ENCODE measurements at regions not wholly inside any gene's neighbourhood (a gene's known extent, or its start where the extent isn't known, plus 50 kb on each side); places are given as distances from the start of the nearest gene placed in this dataset.

DNA sequence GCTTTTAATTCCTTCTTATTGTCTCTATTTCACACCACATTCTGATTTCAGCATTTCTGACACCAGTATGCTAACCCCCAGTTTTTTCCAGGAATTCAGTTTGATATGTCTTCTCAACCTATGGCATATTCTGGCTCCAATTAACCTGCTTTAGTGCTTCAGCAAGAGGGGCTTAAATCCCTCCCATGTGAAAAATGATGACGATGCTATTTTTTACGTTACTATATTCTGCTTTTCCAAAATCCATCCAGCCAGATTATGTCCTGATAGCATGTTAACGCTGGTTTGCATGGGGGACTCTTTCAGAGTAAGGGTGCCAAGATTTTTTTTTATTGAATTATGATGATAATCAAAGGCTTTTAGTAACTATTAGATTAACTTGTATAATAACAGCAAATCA is 163.3 kb upstream of the ADAMTS5 start:
- no peak for TF ChIP-seq FOXK2 (IDR thresholded peaks at IDR 0.05)
- TF ChIP-seq HDGF (IDR thresholded peaks at IDR 0.05; ENCODE audit: borderline replicate concordance) = no peak
- no peak for TF ChIP-seq SP1 (IDR thresholded peaks at IDR 0.05)
- TF ChIP-seq ZNF384 (IDR thresholded peaks at IDR 0.05) = no peak
- TF ChIP-seq ARNT (IDR thresholded peaks at IDR 0.05) = no peak
- TF ChIP-seq FOXM1 (IDR thresholded peaks at IDR 0.05; ENCODE audit: borderline replicate concordance) = no peak
- no peak for TF ChIP-seq FOXA1 (IDR thresholded peaks at IDR 0.05)
- no peak for TF ChIP-seq TARDBP (IDR thresholded peaks at IDR 0.05)
- TF ChIP-seq SUZ12 (IDR thresholded peaks at IDR 0.05) = no peak
- TF ChIP-seq BHLHE40 (IDR thresholded peaks at IDR 0.05; ENCODE audit: borderline replicate concordance) = no peak

All from HEK293T (cell line).